Activated T-helper 1 cell treated with anti-CD3 and anti-CD28 coated beads, Interleukin-12 subunit alpha, Interleukin-12 subunit beta, Interleukin-2, Interleukin-4 antibody, amounts not matched to agents 30 ng/mL and 10 ng/mL and 1 ng/mL, durations not matched to agents 14 hours and 24 hours and 36 hours (primary cell): ENCODE measurements at regions not wholly inside any gene's neighbourhood (a gene's known extent, or its start where the extent isn't known, plus 50 kb on each side); places are given as distances from the start of the nearest gene placed in this dataset.

ENCODE experiments used
- DNase-seq: peaks from one replicate; pipeline ENCODE4 v3.0.0; 2021; ENCODE audit warnings: low spot score
- H3K27ac Mint-ChIP-seq: one replicate; pipeline ENCODE4 v1.8.0; 2021; ENCODE audit warnings: mild to moderate bottlenecking, mixed read lengths
- H3K27me3 Mint-ChIP-seq: one replicate; pipeline ENCODE4 v1.8.0; 2022; ENCODE audit warnings: mild to moderate bottlenecking, moderate library complexity, mixed read lengths; ENCODE audit not compliant: insufficient read depth
- H3K36me3 Mint-ChIP-seq: one replicate; pipeline ENCODE4 v1.8.0; 2021; ENCODE audit warnings: low read depth, mixed read lengths
- H3K4me1 Mint-ChIP-seq: one replicate; pipeline ENCODE4 v1.8.0; 2021; ENCODE audit warnings: low read depth, mixed read lengths
- H3K4me3 Mint-ChIP-seq: one replicate; pipeline ENCODE4 v1.8.0; 2021; ENCODE audit warnings: mild to moderate bottlenecking, moderate library complexity, mixed read lengths
- H3K9me3 Mint-ChIP-seq: one replicate; pipeline ENCODE4 v1.8.0; 2021; ENCODE audit warnings: mixed read lengths
- intact Hi-C: fragments of 100-400 bp; cut with micrococcal nuclease; formaldehyde crosslinking; loops from one replicate; pipeline ENCODE4 v1.15.1; 2024

GRCh38 chr14:22699801-22700564, 55.8 kb upstream of the OR6J1 start:
- no peak for DNase-seq
- intact Hi-C loops: no loop called here
- Mint-ChIP-seq H3K9me3 (no peaks in the 10 kb centered on the region), H3K36me3 (no peaks in the 10 kb centered on the region), H3K27ac (no peak overlapping the region), H3K27me3 (peaks cover 37% of the 10 kb centered on the region), H3K4me1 (no peaks in the 10 kb centered on the region), H3K4me3 (no peak overlapping the region)

- intact Hi-C loops: loop anchor here (1.0 to 10.0 kb wide), 6 partner anchors 24 to 141 kb away; partner anchors contain the start of genes ABHD4, OXA1L and SLC7A7
- peak overlapping the region; percentile 85 for H3K4me3 Mint-ChIP-seq
- peaks cover 21% of the 10 kb centered on the region for H3K27me3 Mint-ChIP-seq
- peak overlapping the region; percentile 27 for H3K27ac Mint-ChIP-seq
- no peak for DNase-seq
- H3K9me3 Mint-ChIP-seq: no peaks in the 10 kb centered on the region
- H3K36me3 Mint-ChIP-seq: no peaks in the 10 kb centered on the region
- H3K4me1 Mint-ChIP-seq: peaks cover 17% of the 10 kb centered on the region
Measured at GRCh38 chr14:22713631-22713950, 52.9 kb upstream of the OXA1L start.

GRCh38 chr14:22715186-22715812, 51.2 kb upstream of the OXA1L start:
- Mint-ChIP-seq H3K27ac (no peak overlapping the region), H3K4me3 (no peak overlapping the region), H3K27me3 (peaks cover 24% of the 10 kb centered on the region), H3K4me1 (peaks cover 17% of the 10 kb centered on the region), H3K9me3 (no peaks in the 10 kb centered on the region), H3K36me3 (no peaks in the 10 kb centered on the region)
- intact Hi-C loops: loop anchor here (10.0 kb wide), 1 partner anchor 100 kb away; the partner anchor contains the start of gene SLC7A7
- no peak for DNase-seq

- Mint-ChIP-seq H3K9me3 (no peaks in the 10 kb centered on the region), H3K36me3 (no peaks in the 10 kb centered on the region), H3K4me3 (no peak overlapping the region), H3K4me1 (peaks cover 17% of the 10 kb centered on the region), H3K27ac (no peak overlapping the region), H3K27me3 (peaks cover 29% of the 10 kb centered on the region)
- intact Hi-C loops: loop anchor here (10.0 kb wide), 1 partner anchor 99 kb away; the partner anchor contains the start of gene SLC7A7
- DNase-seq: no peak
Measured at GRCh38 chr14:22715890-22716289, 50.6 kb upstream of the OXA1L start.
